Omental fat pad (tissue), 3 donors: ENCODE measurements at regions not wholly inside any gene's neighbourhood (a gene's known extent, or its start where the extent isn't known, plus 50 kb on each side); places are given as distances from the start of the nearest gene placed in this dataset.

ENCODE experiments used
- ATAC-seq: fragments of 150-250 bp; one replicate; pipeline ENCODE4 v1.9.1; 2016; ENCODE audit warnings: mild to moderate bottlenecking, moderate library complexity; ENCODE audit not compliant: low FRiP score
- DNase-seq: peaks from one replicate; pipeline ENCODE4 v3.0.0-alpha.2; 2019; ENCODE audit warnings: low spot score
- CTCF ChIP-seq, 3 donors: fragments of 450-650 bp; IDR thresholded peaks; one replicate each; pipeline ENCODE4 v1.5.1; 2016 to 2017; ENCODE audit warnings: antibody characterized with exemption in 3 of 3, mild to moderate bottlenecking in 3 of 3, moderate library complexity in 2 of 3

GRCh38 chr12:19869413-19869812 is 430.1 kb downstream of the AEBP2 start:
- no peak for ATAC-seq

DNA sequence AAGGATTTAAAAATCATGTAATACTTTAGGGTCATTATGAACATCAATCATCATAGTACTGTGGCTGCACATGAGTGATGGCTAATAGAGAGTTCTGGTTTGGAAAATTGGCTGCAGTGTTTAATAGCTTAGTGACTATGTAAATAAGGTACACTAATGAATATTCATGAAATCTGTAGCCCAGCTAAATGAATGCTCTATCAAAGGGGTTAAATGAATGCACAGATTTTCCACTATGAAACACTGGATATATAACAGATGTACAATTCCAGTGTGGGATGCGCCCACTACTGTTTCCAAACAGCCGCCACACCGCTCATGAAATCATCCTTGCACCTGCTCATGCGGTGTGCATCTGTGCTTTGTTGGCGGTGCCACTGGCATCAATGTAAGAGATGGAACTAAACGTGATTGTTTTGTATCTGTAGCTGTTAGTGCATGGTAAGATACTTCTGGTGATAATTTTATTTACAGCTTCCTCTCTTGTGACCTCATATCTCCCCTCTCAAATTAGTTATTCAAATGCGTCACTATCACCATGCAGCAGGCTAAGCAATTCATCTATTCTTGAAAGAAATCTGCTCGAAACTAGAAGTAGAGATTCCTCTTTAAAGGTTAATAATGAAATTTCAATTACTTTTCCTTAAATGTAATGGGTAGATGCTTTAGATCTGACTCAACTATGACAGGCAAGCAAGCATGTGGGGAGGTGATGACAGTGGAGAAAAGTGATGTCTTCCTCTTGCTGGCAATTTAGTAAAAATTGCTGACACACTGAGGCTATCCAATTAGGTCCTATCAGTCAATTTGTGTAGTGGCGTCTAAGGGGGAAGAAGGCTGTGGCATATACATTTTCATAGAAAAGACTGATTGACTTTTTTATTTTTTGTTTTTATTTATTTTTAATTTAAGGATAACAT is 433.6 kb downstream of the AEBP2 start:
- no peak for DNase-seq
- no peak for ATAC-seq
- TF ChIP-seq CTCF (IDR thresholded peaks at IDR 0.05), result no peak

More at GRCh38 chr12:19869413-19869812, 430.1 kb downstream of the AEBP2 start:
- no peak for DNase-seq
- no peak for TF ChIP-seq CTCF (IDR thresholded peaks at IDR 0.05)

- ATAC-seq, result no peak
- TF ChIP-seq CTCF (IDR thresholded peaks at IDR 0.05), result no peak
These were observed 440.8 kb downstream of the AEBP2 start for GRCh38 chr12:19880076-19880475.

GRCh38 chr12:19880721-19881120 is 441.4 kb downstream of the AEBP2 start:
- ATAC-seq (no peak), DNase-seq (no peak)
- TF ChIP-seq CTCF (IDR thresholded peaks at IDR 0.05), result no peak

More at GRCh38 chr12:19880076-19880475, 440.8 kb downstream of the AEBP2 start:
- DNase-seq, result no peak

GRCh38 chr12:19882346-19882745 is 443.1 kb downstream of the AEBP2 start:
- DNase-seq, result no peak
- no peak for ATAC-seq
- TF ChIP-seq CTCF (IDR thresholded peaks at IDR 0.05), result no peak

- no peak for ATAC-seq
- no peak for DNase-seq
- no peak for TF ChIP-seq CTCF (IDR thresholded peaks at IDR 0.05)
These were observed 444.8 kb downstream of the AEBP2 start for GRCh38 chr12:19884021-19884492.
